ENCODE measurements at regions not wholly inside any gene's neighbourhood (a gene's known extent, or its start where the extent isn't known, plus 50 kb on each side); places are given as distances from the start of the nearest gene placed in this dataset.

GRCh38 chr10:37684765-37685164 lies 172.6 kb downstream of the ZNF248 start:
- no peak for DNase-seq

- no peak for DNase-seq
Observed at GRCh38 chr10:37682617-37683016, 174.8 kb downstream of the ZNF248 start.

GRCh38 chr10:37681617-37681999 lies 175.8 kb downstream of the ZNF248 start:
- DNase-seq: no peak

GRCh38 chr10:37680716-37681616 lies 176.4 kb downstream of the ZNF248 start:
- DNase-seq: no peak

GRCh38 chr10:37680243-37680683 lies 177.1 kb downstream of the ZNF248 start:
- DNase-seq: no peak

- DNase-seq: no peak
Observed at GRCh38 chr10:37679465-37679864, 177.9 kb downstream of the ZNF248 start.

GRCh38 chr10:37675449-37675848 lies 182.0 kb downstream of the ZNF248 start:
- DNase-seq: no peak

GRCh38 chr10:37671802-37672201 lies 185.6 kb downstream of the ZNF248 start:
- DNase-seq: no peak

- no peak for DNase-seq
Observed at GRCh38 chr10:37667736-37668135, 189.7 kb downstream of the ZNF248 start.

GRCh38 chr10:37654466-37654865 lies 202.9 kb downstream of the ZNF248 start:
- no peak for DNase-seq

GRCh38 chr10:37643187-37643586 lies 214.2 kb downstream of the ZNF248 start:
- DNase-seq: no peak

GRCh38 chr10:37640301-37640700 lies 217.1 kb downstream of the ZNF248 start:
- no peak for DNase-seq

GRCh38 chr10:37639200-37639599 lies 218.2 kb downstream of the ZNF248 start:
- DNase-seq: no peak

- DNase-seq: no peak
Observed at GRCh38 chr10:37638569-37638968, 218.8 kb downstream of the ZNF248 start.

- DNase-seq: no peak
Observed at GRCh38 chr10:37634351-37634880, 223.0 kb downstream of the ZNF248 start.

- DNase-seq: no peak
Observed at GRCh38 chr10:37632641-37633040, 224.8 kb downstream of the ZNF248 start.

- no peak for DNase-seq
Observed at GRCh38 chr10:37623506-37623905, 233.9 kb downstream of the ZNF248 start.

GRCh38 chr10:37619336-37619735 lies 238.1 kb downstream of the ZNF248 start:
- DNase-seq: no peak

- no peak for DNase-seq
Observed at GRCh38 chr10:37588299-37588698, 269.1 kb downstream of the ZNF248 start.

GRCh38 chr10:37584643-37585042 lies 272.8 kb downstream of the ZNF248 start:
- no peak for DNase-seq

GRCh38 chr10:37582237-37582636 lies 275.2 kb downstream of the ZNF248 start:
- no peak for DNase-seq

- DNase-seq: no peak
Observed at GRCh38 chr10:37576154-37576553, 281.3 kb downstream of the ZNF248 start.

- no peak for DNase-seq
Observed at GRCh38 chr10:37572206-37572605, 285.2 kb downstream of the ZNF248 start.

GRCh38 chr10:37566332-37566731 lies 291.1 kb downstream of the ZNF248 start:
- DNase-seq: no peak

GRCh38 chr10:37563715-37564108 lies 293.7 kb downstream of the ZNF248 start:
- no peak for DNase-seq

Data from NCI-H524 (cell line).